IMR-90 (cell line): ENCODE measurements at regions not wholly inside any gene's neighbourhood (a gene's known extent, or its start where the extent isn't known, plus 50 kb on each side); places are given as distances from the start of the nearest gene placed in this dataset.

Experiments
- ATAC-seq: fragments of 200-7000 bp; cut with Tn5 transposase; 2 replicates; pipeline ENCODE4 v1.9.1; 2020; ENCODE audit warnings: low read depth, mild to moderate bottlenecking, moderate library complexity
- BruUV-seq: library from RNA; stranded (reverse); fragments of 400-500 nt; replicated peaks from 2 replicates; lab custom pipeline; 2021; lab: Mats Ljungman, UMichigan
- CTCF ChIA-PET: fragments of 300-600 bp; formaldehyde crosslinking; extraction: SDS; loops from one replicate; lab custom pipeline; 2021; ENCODE audit warnings: antibody characterized with exemption; lab: Yijun Ruan, JAX
- POLR2A ChIA-PET: fragments of 300-600 bp; sonication (Branson Sonifier 250); formaldehyde crosslinking; loops from one replicate; lab custom pipeline; 2022; ENCODE audit warnings: antibody characterized with exemption; ENCODE audit not compliant: unreplicated experiment; lab: Charles Lee
- DNase-seq: peaks from one replicate; pipeline ENCODE4 v3.0.0; 2013
- H2AFZ ChIP-seq: replicated peaks from 2 replicates; pipeline ENCODE3; 2013; ENCODE audit warnings: low read length, mild to moderate bottlenecking; ENCODE audit not compliant: poor library complexity
- H2AK5ac ChIP-seq: 2 replicates; pipeline ENCODE4 v1.6.1; 2013; ENCODE audit warnings: low read depth, low read length, inconsistent platforms
- H2AK9ac ChIP-seq: replicated peaks from 2 replicates; pipeline ENCODE3; 2013; ENCODE audit warnings: mild to moderate bottlenecking, low read depth, low read length, moderate library complexity; ENCODE audit not compliant: poor library complexity
- H2BK120ac ChIP-seq: 2 replicates; pipeline ENCODE4 v1.6.1; 2013; ENCODE audit warnings: low read depth, low read length, inconsistent platforms
- H2BK15ac ChIP-seq: 3 replicates; pipeline ENCODE4 v1.6.1; 2013; ENCODE audit warnings: low read depth, low read length, inconsistent platforms
- H2BK20ac ChIP-seq: 2 replicates; pipeline ENCODE4 v1.6.1; 2013; ENCODE audit warnings: low read depth, mild to moderate bottlenecking, inconsistent platforms, low read length, moderate library complexity
- H2BK5ac ChIP-seq: 2 replicates; pipeline ENCODE4 v1.6.1; 2013; ENCODE audit warnings: mild to moderate bottlenecking, low read depth, low read length, inconsistent platforms; ENCODE audit not compliant: poor library complexity, severe bottlenecking
- H3K14ac ChIP-seq: replicated peaks from 2 replicates; pipeline ENCODE4 v1.6.1; 2013; ENCODE audit warnings: low read depth, low read length, inconsistent platforms
- H3K18ac ChIP-seq: 2 replicates; pipeline ENCODE4 v1.6.1; 2013; ENCODE audit warnings: low read depth, low read length, control low read depth
- H3K23ac ChIP-seq: 2 replicates; pipeline ENCODE4 v1.6.1; 2013; ENCODE audit warnings: low read depth, low read length, inconsistent platforms
- H3K27ac ChIP-seq: 2 replicates; pipeline ENCODE4 v1.5.1; 2013; ENCODE audit warnings: mild to moderate bottlenecking, control low read depth, low read length; ENCODE audit not compliant: insufficient read depth
- H3K27me3 ChIP-seq: 2 replicates; pipeline ENCODE4 v1.6.1; 2013; ENCODE audit warnings: low read length; ENCODE audit not compliant: control insufficient read depth, insufficient read depth
- H3K36me3 ChIP-seq: 2 replicates; pipeline ENCODE4 v1.6.1; 2013; ENCODE audit warnings: low read length, mixed read lengths; ENCODE audit not compliant: control insufficient read depth, insufficient read depth
- H3K4ac ChIP-seq: 2 replicates; pipeline ENCODE4 v1.6.1; 2013; ENCODE audit warnings: low read depth, low read length, inconsistent platforms
- H3K4me1 ChIP-seq: 2 replicates; pipeline ENCODE4 v1.6.1; 2013; ENCODE audit warnings: low read length, mixed read lengths; ENCODE audit not compliant: control insufficient read depth, insufficient read depth
- H3K4me2 ChIP-seq: 2 replicates; pipeline ENCODE4 v1.6.1; 2013; ENCODE audit warnings: low read depth, mild to moderate bottlenecking, control low read depth, low read length, moderate library complexity
- H3K4me3 ChIP-seq: 2 replicates; pipeline ENCODE4 v1.5.1; 2013; ENCODE audit warnings: low read depth, mild to moderate bottlenecking, control low read depth, low read length, moderate library complexity; ENCODE audit not compliant: insufficient read depth
- H3K56ac ChIP-seq: 2 replicates; pipeline ENCODE4 v1.6.1; 2013; ENCODE audit warnings: low read length, inconsistent platforms; ENCODE audit not compliant: insufficient read depth; ENCODE audit errors: extremely low read depth
- H3K79me1 ChIP-seq, 2 experiments: 2 replicates each; pipeline ENCODE4 v1.6.1; 2013; ENCODE audit warnings: low read length in 2 of 2, inconsistent platforms in 1 of 2, low read depth in 1 of 2
- H3K9ac ChIP-seq: 2 replicates; pipeline ENCODE4 v1.6.1; 2013; ENCODE audit warnings: low read depth, low read length, control low read depth
- H3K9me1 ChIP-seq: 2 replicates; pipeline ENCODE4 v1.6.1; 2013; ENCODE audit warnings: low read length, inconsistent platforms; ENCODE audit not compliant: insufficient read depth
- H3K9me3 ChIP-seq: 2 replicates; pipeline ENCODE4 v1.6.1; 2013; ENCODE audit warnings: low read length; ENCODE audit not compliant: control insufficient read depth, insufficient read depth
- H4K20me1 ChIP-seq: 2 replicates; pipeline ENCODE4 v1.6.1; 2013; ENCODE audit warnings: low read length, inconsistent platforms; ENCODE audit not compliant: insufficient read depth
- H4K5ac ChIP-seq: 2 replicates; pipeline ENCODE4 v1.6.1; 2013; ENCODE audit warnings: mild to moderate bottlenecking, low read depth, low read length, control low read depth
- H4K8ac ChIP-seq, 2 experiments: 2 replicates each; pipeline ENCODE4 v1.6.1; 2013; ENCODE audit warnings: low read depth in 2 of 2, low read length in 2 of 2, control low read depth in 1 of 2, inconsistent platforms in 1 of 2
- H4K91ac ChIP-seq: 2 replicates; pipeline ENCODE4 v1.6.1; 2013; ENCODE audit warnings: low read depth, low read length, inconsistent platforms; ENCODE audit not compliant: insufficient read depth
- BHLHE40 ChIP-seq: fragments of 150-350 bp; IDR thresholded peaks from 2 replicates; pipeline ENCODE4 v1.6.1; 2016; ENCODE audit warnings: mild to moderate bottlenecking, low read depth, low read length
- CEBPB ChIP-seq: IDR thresholded peaks from 2 replicates; pipeline ENCODE4 v1.6.1; 2012; ENCODE audit warnings: low read depth, low read length, improper control_type of control experiment
- CHD1 ChIP-seq: IDR thresholded peaks from 2 replicates; pipeline ENCODE4 v1.6.1; 2012; ENCODE audit warnings: low read depth, low read length, improper control_type of control experiment
- ELK1 ChIP-seq: fragments of 150-350 bp; IDR thresholded peaks from 2 replicates; pipeline ENCODE4 v1.6.1; 2016; ENCODE audit warnings: low read depth, mild to moderate bottlenecking, low read length, moderate library complexity, borderline replicate concordance
- FOS ChIP-seq: fragments of 150-350 bp; IDR thresholded peaks from 2 replicates; pipeline ENCODE4 v1.6.1; 2016; ENCODE audit warnings: low read depth, low read length
- MAZ ChIP-seq: IDR thresholded peaks from 2 replicates; pipeline ENCODE4 v1.6.1; 2012; ENCODE audit warnings: low read depth, mild to moderate bottlenecking, low read length, improper control_type of control experiment, moderate library complexity, borderline replicate concordance
- POLR2A ChIP-seq: IDR thresholded peaks from 2 replicates; pipeline ENCODE4 v1.6.1; 2012; ENCODE audit warnings: mild to moderate bottlenecking, low read depth, low read length
- USF2 ChIP-seq: fragments of 150-350 bp; IDR thresholded peaks from 2 replicates; pipeline ENCODE4 v1.6.1; 2017; ENCODE audit warnings: mild to moderate bottlenecking, antibody characterized with exemption, low read length, low read depth
- WGBS, 2 experiments: methylation state at CpG; one replicate each; pipeline versions ENCODE4 v1.1.5 to v1.1.7; 2013; ENCODE audit warnings: missing lambda C conversion rate in 2 of 2; ENCODE audit not compliant: insufficient read length in 1 of 2; ENCODE audit errors: extremely low coverage in 2 of 2; 5-methylcytosine and 5-hydroxymethylcytosine counted together
- dilution Hi-C: fragments of 300-500 bp; cut with HindIII; formaldehyde crosslinking; loops from one replicate; pipeline ENCODE4 v1.14.3; 2018; ENCODE audit warnings: low sequenced_read_pairs; ENCODE audit not compliant: unreplicated experiment
- in situ Hi-C: fragments of 300-500 bp; cut with MboI; formaldehyde crosslinking; loops from 3 replicates; pipeline ENCODE4 v1.14.3; 2019; ENCODE audit warnings: low sequenced_read_pairs, inconsistent platforms, mixed read lengths
- intact Hi-C: fragments of 100-400 bp; cut with micrococcal nuclease; formaldehyde crosslinking; loops from 2 replicates; pipeline ENCODE4 v1.10.0; 2022
- TF ChIP-seq, protein P1 (sequence below): conservative IDR thresholded peaks from 2 replicates; pipeline ENCODE4 v1.5.1; 2012; ENCODE audit warnings: mild to moderate bottlenecking, low read depth, low read length, improper control_type of control experiment

DNA sequence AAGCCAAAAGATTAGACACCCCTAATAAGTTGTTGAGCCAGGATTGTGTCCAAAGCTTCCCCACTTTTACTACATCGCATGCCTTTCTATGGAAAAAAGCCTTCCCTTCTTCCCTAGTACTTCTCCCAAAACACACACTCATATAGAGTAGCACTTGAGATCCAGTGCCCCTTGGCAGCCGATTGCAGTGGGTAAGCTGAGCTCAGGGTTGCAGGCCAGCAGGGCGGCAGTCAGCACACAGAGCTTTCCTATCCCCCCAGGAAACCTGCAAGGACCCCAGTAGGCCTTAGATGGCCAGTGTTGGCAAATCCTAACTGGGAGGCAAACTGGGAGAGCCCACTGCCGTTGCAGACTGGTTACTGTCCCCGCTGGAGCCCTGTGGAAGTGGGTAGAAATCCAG is 75.7 kb upstream of the C15orf39 start:
- no peak for ATAC-seq
- Histone ChIP-seq H3K4me2 (no peak overlapping the region), H2BK120ac (no peak overlapping the region), H3K56ac (no peak overlapping the region), H3K9me3 (no peaks in the 10 kb centered on the region; the same call in 1 of the 2 replicates), H3K14ac (no peak overlapping the region), H3K4ac (no peak overlapping the region), H2AFZ (no peak overlapping the region), H4K8ac (no peak overlapping the region), H3K27ac (no peak overlapping the region), H3K23ac (no peak overlapping the region), H2AK5ac (no peak overlapping the region), H2BK20ac (no peak overlapping the region), H3K4me3 (no peak overlapping the region), H2BK15ac (no peak overlapping the region), H3K18ac (no peak overlapping the region), H2BK5ac (no peak overlapping the region), H4K91ac (no peak overlapping the region), H3K36me3 (no peaks in the 10 kb centered on the region), H3K4me1 (peaks cover 4% of the 10 kb centered on the region), H3K9ac (no peak overlapping the region), H4K20me1 (no peaks in the 10 kb centered on the region; the same call in 1 of the 2 replicates), H3K79me1 (no peaks in the 10 kb centered on the region), H3K27me3 (peaks cover 15% of the 10 kb centered on the region), H4K5ac (no peak overlapping the region), H3K9me1 (no peaks in the 10 kb centered on the region), H2AK9ac (no peak overlapping the region)
- no peak for DNase-seq
- BruUV-seq = no TSS peak
- WGBS, 2 experiments = 100% methylated on average over 1 of the region's 5 CpGs; no CpG with 5 or more reads in 1 of the 2 experiments
- intact Hi-C loops (no loop called here), dilution Hi-C loops (no loop called here), in situ Hi-C loops (no loop called here)
- TF ChIP-seq, protein P1, sequence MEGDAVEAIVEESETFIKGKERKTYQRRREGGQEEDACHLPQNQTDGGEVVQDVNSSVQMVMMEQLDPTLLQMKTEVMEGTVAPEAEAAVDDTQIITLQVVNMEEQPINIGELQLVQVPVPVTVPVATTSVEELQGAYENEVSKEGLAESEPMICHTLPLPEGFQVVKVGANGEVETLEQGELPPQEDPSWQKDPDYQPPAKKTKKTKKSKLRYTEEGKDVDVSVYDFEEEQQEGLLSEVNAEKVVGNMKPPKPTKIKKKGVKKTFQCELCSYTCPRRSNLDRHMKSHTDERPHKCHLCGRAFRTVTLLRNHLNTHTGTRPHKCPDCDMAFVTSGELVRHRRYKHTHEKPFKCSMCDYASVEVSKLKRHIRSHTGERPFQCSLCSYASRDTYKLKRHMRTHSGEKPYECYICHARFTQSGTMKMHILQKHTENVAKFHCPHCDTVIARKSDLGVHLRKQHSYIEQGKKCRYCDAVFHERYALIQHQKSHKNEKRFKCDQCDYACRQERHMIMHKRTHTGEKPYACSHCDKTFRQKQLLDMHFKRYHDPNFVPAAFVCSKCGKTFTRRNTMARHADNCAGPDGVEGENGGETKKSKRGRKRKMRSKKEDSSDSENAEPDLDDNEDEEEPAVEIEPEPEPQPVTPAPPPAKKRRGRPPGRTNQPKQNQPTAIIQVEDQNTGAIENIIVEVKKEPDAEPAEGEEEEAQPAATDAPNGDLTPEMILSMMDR = no peak
- TF ChIP-seq CHD1 (no peak), ELK1 (no peak), CEBPB (no peak), MAZ (no peak), FOS (no peak), USF2 (no peak), POLR2A (no peak), BHLHE40 (no peak)
- POLR2A ChIA-PET = no interaction called here
- CTCF ChIA-PET = no interaction called here
